Vagina (tissue), 2 donors: ENCODE measurements at regions not wholly inside any gene's neighbourhood (a gene's known extent, or its start where the extent isn't known, plus 50 kb on each side); places are given as distances from the start of the nearest gene placed in this dataset.

Source experiments
- POLR2A ChIP-seq, 2 donors: fragments of 450-650 bp; IDR thresholded peaks; one replicate each; pipeline ENCODE4 v1.6.1; 2017; ENCODE audit warnings: antibody characterized with exemption in 2 of 2, mild to moderate bottlenecking in 2 of 2, moderate library complexity in 2 of 2
- TF ChIP-seq, protein P1 (sequence below), 3 experiments: fragments of 450-650 bp in 2 of 3; fragments of 200-600 bp in 1 of 3; sonication (generic) in 1 of 3; IDR thresholded peaks; one replicate each; pipeline ENCODE4 v1.5.1; 2017 to 2019; ENCODE audit warnings: antibody characterized with exemption in 3 of 3, mild to moderate bottlenecking in 2 of 3, moderate library complexity in 2 of 3

DNA sequence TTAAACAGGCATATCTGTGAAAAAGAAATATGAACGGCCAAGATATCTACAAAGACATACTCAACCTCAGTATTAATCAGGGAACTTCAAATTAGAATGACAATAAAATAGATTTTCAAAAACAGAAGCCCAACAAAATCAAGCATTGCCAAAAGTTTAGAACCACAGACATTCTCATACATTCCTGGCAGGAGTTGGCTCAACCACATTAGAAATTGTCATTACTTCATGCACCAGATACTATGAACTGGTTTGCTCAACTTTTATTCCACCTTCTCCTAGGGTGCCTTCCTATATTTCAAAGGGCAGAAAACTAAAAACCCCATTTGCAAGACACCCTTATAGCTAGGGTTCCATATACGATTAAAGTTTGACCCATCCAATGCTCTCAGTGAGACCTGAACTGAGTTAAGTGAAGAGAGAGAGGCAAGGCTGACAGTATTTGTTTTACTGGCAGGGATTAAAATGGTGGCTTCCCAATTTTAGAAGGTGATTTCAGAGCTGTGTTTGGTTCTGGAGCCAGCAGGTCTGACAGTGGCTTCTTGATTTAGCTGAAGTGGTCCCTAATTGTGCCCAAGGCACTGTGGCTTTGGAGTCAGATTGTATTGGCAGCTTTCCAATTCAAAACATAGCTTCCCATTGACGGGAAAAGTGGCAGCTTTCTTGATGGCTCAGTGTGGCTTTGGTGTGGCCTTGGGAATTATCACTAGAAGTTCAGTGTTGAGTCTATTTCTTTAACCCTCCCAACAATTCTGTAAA is 77.1 kb upstream of the CDYL start:
- TF ChIP-seq, protein P1, sequence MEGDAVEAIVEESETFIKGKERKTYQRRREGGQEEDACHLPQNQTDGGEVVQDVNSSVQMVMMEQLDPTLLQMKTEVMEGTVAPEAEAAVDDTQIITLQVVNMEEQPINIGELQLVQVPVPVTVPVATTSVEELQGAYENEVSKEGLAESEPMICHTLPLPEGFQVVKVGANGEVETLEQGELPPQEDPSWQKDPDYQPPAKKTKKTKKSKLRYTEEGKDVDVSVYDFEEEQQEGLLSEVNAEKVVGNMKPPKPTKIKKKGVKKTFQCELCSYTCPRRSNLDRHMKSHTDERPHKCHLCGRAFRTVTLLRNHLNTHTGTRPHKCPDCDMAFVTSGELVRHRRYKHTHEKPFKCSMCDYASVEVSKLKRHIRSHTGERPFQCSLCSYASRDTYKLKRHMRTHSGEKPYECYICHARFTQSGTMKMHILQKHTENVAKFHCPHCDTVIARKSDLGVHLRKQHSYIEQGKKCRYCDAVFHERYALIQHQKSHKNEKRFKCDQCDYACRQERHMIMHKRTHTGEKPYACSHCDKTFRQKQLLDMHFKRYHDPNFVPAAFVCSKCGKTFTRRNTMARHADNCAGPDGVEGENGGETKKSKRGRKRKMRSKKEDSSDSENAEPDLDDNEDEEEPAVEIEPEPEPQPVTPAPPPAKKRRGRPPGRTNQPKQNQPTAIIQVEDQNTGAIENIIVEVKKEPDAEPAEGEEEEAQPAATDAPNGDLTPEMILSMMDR (IDR thresholded peaks at IDR 0.05), result no peak
- TF ChIP-seq POLR2A (IDR thresholded peaks at IDR 0.05), result no peak
